Choroid plexus epithelial cell (primary cell): ENCODE measurements at regions not wholly inside any gene's neighbourhood (a gene's known extent, or its start where the extent isn't known, plus 50 kb on each side); places are given as distances from the start of the nearest gene placed in this dataset.

Source experiments
- DNase-seq: peaks from one replicate; pipeline ENCODE4 v3.0.0-alpha.2; 2010; ENCODE audit warnings: low read depth
- H3K4me3 ChIP-seq: 2 replicates; pipeline ENCODE4 v1.5.1; 2011; ENCODE audit warnings: low read depth, mild to moderate bottlenecking, control low read depth, low read length, moderate library complexity
- TF ChIP-seq, protein P1 (sequence below): conservative IDR thresholded peaks from 2 replicates; pipeline ENCODE4 v1.5.1; 2011; ENCODE audit warnings: low read depth, mild to moderate bottlenecking, control low read depth, inconsistent platforms, low read length, moderate library complexity

DNA sequence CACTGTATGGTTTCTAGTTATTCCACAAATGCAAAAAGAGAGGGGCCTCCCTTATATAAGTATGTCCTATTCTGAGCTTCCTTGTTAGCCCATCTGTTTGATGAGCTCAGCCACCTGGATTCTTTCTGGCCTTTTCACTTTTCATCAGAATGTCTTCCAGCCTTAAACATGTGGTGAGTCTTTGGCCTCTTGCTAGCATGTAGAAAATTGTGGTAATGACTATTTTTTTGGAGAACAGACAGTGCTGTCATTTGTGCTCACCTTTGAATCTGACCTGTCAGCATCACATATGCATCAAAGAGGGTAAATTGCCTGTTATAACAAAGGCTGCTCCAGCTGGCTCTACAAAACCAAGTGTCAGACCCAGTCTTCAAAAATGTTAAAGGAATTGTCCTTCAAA is 558.7 kb downstream of the RAB38 start:
- TF ChIP-seq, protein P1, sequence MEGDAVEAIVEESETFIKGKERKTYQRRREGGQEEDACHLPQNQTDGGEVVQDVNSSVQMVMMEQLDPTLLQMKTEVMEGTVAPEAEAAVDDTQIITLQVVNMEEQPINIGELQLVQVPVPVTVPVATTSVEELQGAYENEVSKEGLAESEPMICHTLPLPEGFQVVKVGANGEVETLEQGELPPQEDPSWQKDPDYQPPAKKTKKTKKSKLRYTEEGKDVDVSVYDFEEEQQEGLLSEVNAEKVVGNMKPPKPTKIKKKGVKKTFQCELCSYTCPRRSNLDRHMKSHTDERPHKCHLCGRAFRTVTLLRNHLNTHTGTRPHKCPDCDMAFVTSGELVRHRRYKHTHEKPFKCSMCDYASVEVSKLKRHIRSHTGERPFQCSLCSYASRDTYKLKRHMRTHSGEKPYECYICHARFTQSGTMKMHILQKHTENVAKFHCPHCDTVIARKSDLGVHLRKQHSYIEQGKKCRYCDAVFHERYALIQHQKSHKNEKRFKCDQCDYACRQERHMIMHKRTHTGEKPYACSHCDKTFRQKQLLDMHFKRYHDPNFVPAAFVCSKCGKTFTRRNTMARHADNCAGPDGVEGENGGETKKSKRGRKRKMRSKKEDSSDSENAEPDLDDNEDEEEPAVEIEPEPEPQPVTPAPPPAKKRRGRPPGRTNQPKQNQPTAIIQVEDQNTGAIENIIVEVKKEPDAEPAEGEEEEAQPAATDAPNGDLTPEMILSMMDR: no peak
- no peak for DNase-seq
- no peak overlapping the region for H3K4me3 ChIP-seq

DNA sequence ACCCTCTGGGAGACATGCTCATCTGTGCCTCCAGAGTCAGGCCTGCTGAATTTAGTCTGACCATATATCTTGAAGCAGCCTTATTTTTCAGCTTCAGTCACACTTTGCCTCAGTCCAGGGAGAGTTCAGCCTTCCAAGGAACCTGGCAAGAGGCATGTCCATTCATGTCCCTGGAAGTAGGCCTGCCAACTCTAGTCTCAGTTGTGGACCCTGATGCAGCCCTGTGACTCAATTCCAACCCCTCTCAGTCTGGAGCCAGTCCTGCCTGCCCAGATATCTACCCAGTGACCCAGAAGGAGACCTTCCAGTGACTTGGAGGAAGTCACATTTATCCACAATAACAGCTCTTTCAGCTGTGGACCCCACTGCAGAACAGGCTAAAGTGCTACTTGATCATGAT is 566.6 kb downstream of the TMEM135 start:
- TF ChIP-seq, protein P1: no peak
- no peak for DNase-seq
- no peak overlapping the region for H3K4me3 ChIP-seq

DNA sequence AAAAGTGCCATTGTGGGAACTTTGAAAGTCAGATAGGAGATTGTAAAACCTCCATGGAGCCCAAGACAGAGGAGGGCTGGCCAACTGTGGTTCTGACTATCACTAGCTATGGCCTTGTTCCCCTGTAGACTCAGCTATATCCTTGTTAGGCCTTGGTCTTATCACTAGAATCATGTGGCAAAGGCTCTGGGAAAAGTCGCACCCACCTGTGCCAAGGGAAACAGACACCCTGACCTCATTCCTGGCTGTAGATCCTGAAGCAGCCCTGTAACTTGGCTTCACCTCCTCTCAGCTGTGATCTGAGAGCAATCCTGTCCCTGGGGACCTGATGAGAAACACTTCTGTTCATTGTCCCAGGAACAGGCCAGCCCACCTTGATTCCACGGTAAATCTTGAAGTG is 566.2 kb downstream of the TMEM135 start:
- TF ChIP-seq, protein P1: no peak
- DNase-seq: no peak

DNA sequence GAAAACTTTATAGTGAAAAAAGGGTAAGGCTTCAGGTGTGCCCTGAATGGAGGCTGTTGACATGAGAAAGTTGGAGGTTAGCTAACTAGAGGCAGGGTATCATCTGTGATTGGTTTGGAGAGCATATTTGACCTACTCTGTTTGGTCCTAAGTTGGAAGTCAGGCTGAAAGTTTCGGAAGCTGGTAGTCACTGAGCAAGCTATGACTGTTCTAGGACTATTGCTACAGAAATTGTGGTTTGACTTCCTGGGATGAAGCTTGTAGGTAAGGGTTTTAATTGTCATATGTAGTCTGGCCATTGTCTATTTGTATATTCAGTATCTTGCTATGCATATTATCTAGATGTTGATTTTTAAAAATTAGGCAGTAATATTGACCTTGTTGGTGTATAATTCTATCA is 565.0 kb downstream of the TMEM135 start:
- no peak for DNase-seq
- TF ChIP-seq, protein P1: no peak
- H3K4me3 ChIP-seq: no peak overlapping the region

More for the DNA sequence above, 566.2 kb downstream of the TMEM135 start:
- no peak overlapping the region for H3K4me3 ChIP-seq

DNA sequence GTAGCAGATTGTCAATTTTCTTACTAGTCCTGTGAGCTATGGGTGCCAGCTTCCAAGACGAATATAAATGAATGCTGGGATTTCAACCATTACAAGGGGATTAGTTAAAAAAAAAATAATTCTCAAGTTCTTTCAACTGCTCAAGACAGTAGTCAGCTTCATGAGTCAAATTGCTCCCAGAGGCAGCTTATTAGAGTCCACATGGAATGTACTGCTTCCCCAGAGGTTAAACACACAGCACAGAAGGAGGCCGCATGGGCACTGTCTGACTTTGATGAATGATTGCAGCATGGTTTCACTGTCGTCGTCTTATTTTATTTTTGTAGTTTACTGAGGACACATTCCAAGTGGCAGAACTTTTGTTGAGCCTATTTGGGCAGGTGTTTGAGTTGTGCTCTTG is 563.2 kb downstream of the TMEM135 start:
- no peak overlapping the region for H3K4me3 ChIP-seq
- DNase-seq: no peak
- TF ChIP-seq, protein P1: no peak

DNA sequence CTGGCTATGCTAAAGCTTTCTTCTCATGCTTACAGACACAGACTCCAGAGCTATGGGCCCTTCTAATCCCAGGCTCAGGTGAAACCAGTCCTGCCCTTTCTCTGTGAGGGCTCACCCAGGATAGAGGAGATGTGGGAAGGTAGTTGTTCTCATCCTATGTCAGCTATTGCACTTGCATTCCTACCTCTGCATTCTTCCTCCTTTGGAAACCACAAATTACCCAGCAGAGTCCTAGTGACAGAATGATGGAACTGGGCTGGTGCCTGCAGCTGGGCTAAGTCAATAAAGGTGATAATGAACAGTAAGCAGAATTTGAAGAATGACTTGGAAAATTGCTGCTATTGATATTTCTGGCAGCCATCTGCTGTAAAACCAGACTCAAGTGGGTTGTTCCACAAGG is 560.0 kb downstream of the TMEM135 start:
- no peak for DNase-seq

DNA sequence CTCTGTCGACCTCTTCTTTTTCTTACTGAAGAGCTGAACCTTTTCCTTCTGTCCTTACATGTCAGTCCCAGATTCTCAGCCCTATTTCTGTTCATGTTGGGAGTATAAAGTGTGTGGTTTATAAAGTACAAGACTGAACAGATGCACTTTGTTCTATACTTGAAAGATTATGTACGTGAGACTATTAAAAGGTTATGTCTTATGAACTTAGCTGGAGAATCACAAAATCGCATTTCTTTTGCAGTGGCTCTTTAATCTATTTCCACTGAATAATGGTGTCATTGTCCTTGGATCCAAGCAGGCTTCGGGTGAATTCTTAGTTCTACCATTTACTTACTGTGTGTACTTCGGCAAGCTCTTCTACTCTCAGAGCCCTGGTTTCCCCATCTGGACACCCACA is 558.4 kb downstream of the TMEM135 start:
- H3K4me3 ChIP-seq: no peak overlapping the region
- TF ChIP-seq, protein P1: no peak
- DNase-seq: no peak

More for the DNA sequence above, 560.0 kb downstream of the TMEM135 start:
- no peak overlapping the region for H3K4me3 ChIP-seq
- TF ChIP-seq, protein P1: no peak
